ENCODE measurements at regions not wholly inside any gene's neighbourhood (a gene's known extent, or its start where the extent isn't known, plus 50 kb on each side); places are given as distances from the start of the nearest gene placed in this dataset.

DNA sequence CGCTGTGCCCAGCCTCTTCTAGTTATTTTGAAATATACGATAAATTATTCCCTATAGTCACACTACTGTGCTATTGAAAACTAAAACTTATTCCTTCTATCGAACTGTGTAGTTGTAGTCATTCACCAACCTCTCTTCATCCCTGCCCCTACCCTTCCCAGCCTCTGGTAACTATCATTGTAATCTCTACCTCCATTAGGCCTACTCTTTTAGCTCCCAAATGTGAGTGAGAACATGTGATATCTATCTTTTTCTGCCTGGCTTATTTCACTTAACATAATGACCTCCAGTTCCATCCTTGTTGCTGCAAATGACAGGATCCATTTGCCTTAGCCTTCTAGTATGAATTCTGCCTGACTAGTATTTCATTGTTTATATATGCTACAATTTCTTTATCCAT is 127.4 kb downstream of the PSAT1 start:
- no peak for TF ChIP-seq POLR2A (IDR thresholded peaks at IDR 0.05)
- no peak for TF ChIP-seq POLR2AphosphoS5 (IDR thresholded peaks at IDR 0.05)
- TF ChIP-seq, protein P1, sequence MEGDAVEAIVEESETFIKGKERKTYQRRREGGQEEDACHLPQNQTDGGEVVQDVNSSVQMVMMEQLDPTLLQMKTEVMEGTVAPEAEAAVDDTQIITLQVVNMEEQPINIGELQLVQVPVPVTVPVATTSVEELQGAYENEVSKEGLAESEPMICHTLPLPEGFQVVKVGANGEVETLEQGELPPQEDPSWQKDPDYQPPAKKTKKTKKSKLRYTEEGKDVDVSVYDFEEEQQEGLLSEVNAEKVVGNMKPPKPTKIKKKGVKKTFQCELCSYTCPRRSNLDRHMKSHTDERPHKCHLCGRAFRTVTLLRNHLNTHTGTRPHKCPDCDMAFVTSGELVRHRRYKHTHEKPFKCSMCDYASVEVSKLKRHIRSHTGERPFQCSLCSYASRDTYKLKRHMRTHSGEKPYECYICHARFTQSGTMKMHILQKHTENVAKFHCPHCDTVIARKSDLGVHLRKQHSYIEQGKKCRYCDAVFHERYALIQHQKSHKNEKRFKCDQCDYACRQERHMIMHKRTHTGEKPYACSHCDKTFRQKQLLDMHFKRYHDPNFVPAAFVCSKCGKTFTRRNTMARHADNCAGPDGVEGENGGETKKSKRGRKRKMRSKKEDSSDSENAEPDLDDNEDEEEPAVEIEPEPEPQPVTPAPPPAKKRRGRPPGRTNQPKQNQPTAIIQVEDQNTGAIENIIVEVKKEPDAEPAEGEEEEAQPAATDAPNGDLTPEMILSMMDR (IDR thresholded peaks at IDR 0.05): no peak

All from transverse colon (tissue), 4 donors.